ENCODE measurements at regions not wholly inside any gene's neighbourhood (a gene's known extent, or its start where the extent isn't known, plus 50 kb on each side); places are given as distances from the start of the nearest gene placed in this dataset.

- no peak for FAIRE-seq
- no peak for ATAC-seq
- no peak for TF ChIP-seq CTCF (IDR thresholded peaks at IDR 0.05)
Observed at GRCh38 chr2:129641371-129641770, 338.1 kb upstream of the RAB6C start.

GRCh38 chr2:129642526-129643043 lies 336.9 kb upstream of the RAB6C start:
- Histone ChIP-seq H3K36me3 (no peaks in the 10 kb centered on the region), H3K9me3 (no peaks in the 10 kb centered on the region), H3K27me3 (no peaks in the 10 kb centered on the region), H3K4me3 (no peak overlapping the region), H3K4me1 (no peaks in the 10 kb centered on the region), H3K27ac (no peak overlapping the region)
- ATAC-seq: no peak
- no peak for DNase-seq
- intact Hi-C loops (cut with DNase I): no loop called here
- no peak for FAIRE-seq
- no peak for TF ChIP-seq CTCF (IDR thresholded peaks at IDR 0.05)
- WGBS, 2 donors: 59 to 60% methylated on average over 3 of the region's 3 CpGs

More at GRCh38 chr2:129641371-129641770, 338.1 kb upstream of the RAB6C start:
- WGBS, 2 donors: 53 to 68% methylated on average over 2 of the region's 2 CpGs
- Histone ChIP-seq H3K9me3 (no peaks in the 10 kb centered on the region), H3K27ac (no peak overlapping the region), H3K27me3 (no peaks in the 10 kb centered on the region), H3K4me1 (no peaks in the 10 kb centered on the region), H3K36me3 (no peaks in the 10 kb centered on the region), H3K4me3 (no peak overlapping the region)
- intact Hi-C loops (cut with DNase I): no loop called here
- no peak for DNase-seq

- Histone ChIP-seq H3K27ac (no peak overlapping the region), H3K4me1 (no peaks in the 10 kb centered on the region), H3K4me3 (no peak overlapping the region), H3K36me3 (no peaks in the 10 kb centered on the region), H3K9me3 (no peaks in the 10 kb centered on the region), H3K27me3 (no peaks in the 10 kb centered on the region)
- no peak for TF ChIP-seq CTCF (IDR thresholded peaks at IDR 0.05)
- ATAC-seq (no peak), FAIRE-seq (no peak), DNase-seq (no peak)
- WGBS, 2 donors: 50 to 70% methylated on average over 1 of the region's 1 CpG
- intact Hi-C loops (cut with DNase I): no loop called here
Observed at GRCh38 chr2:129645335-129645734, 334.1 kb upstream of the RAB6C start.

- H3K9me3 ChIP-seq: no peaks in the 10 kb centered on the region
- no peak for DNase-seq
- no peak for TF ChIP-seq CTCF (IDR thresholded peaks at IDR 0.05)
- no peaks in the 10 kb centered on the region for H3K4me1 ChIP-seq
- FAIRE-seq: no peak
- no peak for ATAC-seq
- intact Hi-C loops (cut with DNase I): no loop called here
- no peak overlapping the region for H3K4me3 ChIP-seq
- WGBS, 2 donors: 85 to 88% methylated on average over 5 to 6 of the region's 6 CpGs
- no peaks in the 10 kb centered on the region for H3K27me3 ChIP-seq
- H3K36me3 ChIP-seq: no peaks in the 10 kb centered on the region
- H3K27ac ChIP-seq: no peak overlapping the region
Observed at GRCh38 chr2:129646107-129646506, 333.4 kb upstream of the RAB6C start.

GRCh38 chr2:129653246-129653645 lies 326.2 kb upstream of the RAB6C start:
- intact Hi-C loops (cut with DNase I): no loop called here
- DNase-seq: no peak
- no peak for FAIRE-seq
- Histone ChIP-seq H3K36me3 (no peaks in the 10 kb centered on the region), H3K27me3 (no peaks in the 10 kb centered on the region), H3K9me3 (no peaks in the 10 kb centered on the region), H3K4me3 (no peak overlapping the region), H3K4me1 (no peaks in the 10 kb centered on the region), H3K27ac (no peak overlapping the region)
- TF ChIP-seq CTCF (IDR thresholded peaks at IDR 0.05): no peak
- ATAC-seq: no peak
- 67 to 78% methylated on average over 2 of the region's 2 CpGs for WGBS, 2 donors

Data from pancreas (tissue), 10 donors.